Suprapubic skin (tissue), 4 donors: ENCODE measurements at regions not wholly inside any gene's neighbourhood (a gene's known extent, or its start where the extent isn't known, plus 50 kb on each side); places are given as distances from the start of the nearest gene placed in this dataset.

Experiments
- CTCF ChIP-seq, 2 donors: fragments of 200-600 bp in 1 of 2; fragments of 450-650 bp in 1 of 2; sonication (generic) in 1 of 2; IDR thresholded peaks; one replicate each; pipeline ENCODE4 v1.5.1; 2016 to 2019; ENCODE audit warnings: antibody characterized with exemption in 2 of 2, mild to moderate bottlenecking in 1 of 2, moderate library complexity in 1 of 2
- POLR2A ChIP-seq, 2 donors: fragments of 450-650 bp; IDR thresholded peaks; one replicate each; pipeline ENCODE4 v1.6.1; 2017; ENCODE audit warnings: antibody characterized with exemption in 2 of 2, mild to moderate bottlenecking in 2 of 2, moderate library complexity in 2 of 2
- POLR2AphosphoS5 ChIP-seq, 3 donors: sonication (generic); formaldehyde crosslinking; IDR thresholded peaks; one replicate each; pipeline ENCODE4 v1.6.1; 2017; ENCODE audit warnings: antibody characterized with exemption in 3 of 3

DNA sequence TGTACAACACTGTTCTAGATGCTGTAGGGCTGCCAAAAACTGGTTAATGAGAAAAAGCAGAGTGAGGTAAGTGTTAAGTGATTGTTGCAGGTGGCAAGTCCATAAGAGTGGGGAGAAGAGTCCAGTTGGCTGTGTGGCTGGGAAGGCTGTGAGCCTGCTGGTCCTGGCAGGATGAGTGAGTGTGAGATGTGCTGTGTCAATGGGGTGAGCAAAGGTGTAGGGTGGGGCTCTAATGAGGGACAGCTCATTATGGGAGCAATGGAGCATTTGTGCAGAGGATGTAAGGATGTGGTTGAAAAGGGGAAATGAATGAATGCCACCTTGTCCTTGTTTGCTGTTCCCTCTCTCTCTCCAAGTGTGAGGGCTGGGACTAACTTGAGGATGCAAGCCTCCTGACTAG lies 145.3 kb upstream of the ROPN1 start:
- TF ChIP-seq CTCF (IDR thresholded peaks at IDR 0.05) (no peak), POLR2A (IDR thresholded peaks at IDR 0.05) (no peak), POLR2AphosphoS5 (IDR thresholded peaks at IDR 0.05) (no peak)
